ENCODE measurements at regions not wholly inside any gene's neighbourhood (a gene's known extent, or its start where the extent isn't known, plus 50 kb on each side); places are given as distances from the start of the nearest gene placed in this dataset.

DNA sequence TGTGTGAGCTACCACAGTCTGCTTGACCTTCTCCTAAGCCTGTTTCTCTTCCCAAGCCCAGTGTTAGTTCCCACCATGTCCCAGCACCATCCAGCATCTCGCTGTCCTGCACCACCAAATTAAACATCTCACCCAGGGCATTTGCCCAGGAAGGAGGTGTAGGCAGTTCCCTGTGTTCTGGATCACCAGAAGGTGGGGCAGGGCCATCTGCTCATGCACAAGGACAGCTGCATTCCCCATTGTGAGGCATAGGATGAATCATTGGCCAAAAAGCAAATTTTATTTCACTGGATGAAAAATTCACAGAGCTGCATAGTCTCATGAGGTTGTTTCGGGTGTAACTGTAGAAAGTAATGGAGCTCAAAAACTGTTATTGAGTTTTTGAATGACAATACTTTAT lies 89.5 kb upstream of the GRIA1 start:
- DNase-seq = no peak

DNA sequence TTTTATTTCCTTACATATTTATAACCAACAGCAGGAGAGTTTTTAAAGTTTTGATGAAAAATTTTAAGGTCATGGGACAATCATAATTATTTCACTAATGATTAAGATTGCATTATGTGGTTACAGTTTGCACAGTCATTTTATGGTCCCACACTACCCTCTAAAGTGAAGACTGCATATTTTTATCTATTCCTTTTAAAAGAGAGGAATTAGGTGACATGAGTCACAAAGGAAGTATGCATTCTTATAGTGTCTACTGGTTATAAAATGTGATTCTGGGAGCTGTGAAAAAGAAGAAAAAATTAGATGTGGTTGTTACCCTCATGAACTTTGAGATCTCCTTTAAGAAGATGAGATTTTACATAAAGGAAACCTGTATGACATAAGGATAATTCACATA lies 87.9 kb upstream of the GRIA1 start:
- DNase-seq = no peak

DNA sequence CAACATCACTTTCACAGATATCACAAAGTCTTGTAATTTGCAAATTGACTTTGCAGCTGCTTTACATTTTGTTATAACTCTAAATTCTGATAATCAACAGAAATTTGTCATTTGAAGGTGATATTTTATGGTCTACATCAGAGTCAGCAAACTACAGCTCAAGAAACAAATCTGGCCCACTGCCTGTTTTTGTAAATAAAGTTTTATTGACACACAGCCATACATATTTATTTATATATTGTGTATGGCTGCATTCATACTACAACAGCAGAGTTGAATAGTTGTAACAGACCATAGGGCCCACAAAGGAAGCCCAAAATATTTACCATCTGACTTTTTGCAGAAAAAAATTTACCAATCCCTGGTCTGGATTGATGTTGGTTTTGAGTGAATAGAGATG lies 87.0 kb upstream of the GRIA1 start:
- no peak for DNase-seq

DNA sequence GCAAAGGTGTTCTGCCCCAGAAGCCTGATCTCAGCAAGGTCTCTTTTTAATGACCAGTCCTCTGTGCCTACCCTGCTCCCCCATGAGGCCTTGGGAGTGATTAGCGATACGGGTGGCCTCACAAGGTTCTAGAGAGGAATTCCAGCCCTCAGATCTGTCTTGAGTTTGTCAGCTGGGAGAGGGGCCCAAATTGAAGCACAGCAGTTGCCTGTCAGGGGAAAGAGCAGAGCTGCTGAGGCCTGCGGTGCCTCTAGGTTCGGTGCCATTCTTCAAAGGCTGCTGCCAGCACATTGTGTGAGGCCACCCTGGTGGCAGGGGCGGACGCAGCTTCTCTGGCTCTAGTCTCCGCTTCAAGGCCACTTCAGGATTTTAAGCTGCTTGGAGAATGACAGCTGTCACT lies 85.7 kb upstream of the GRIA1 start:
- no peak for DNase-seq

DNA sequence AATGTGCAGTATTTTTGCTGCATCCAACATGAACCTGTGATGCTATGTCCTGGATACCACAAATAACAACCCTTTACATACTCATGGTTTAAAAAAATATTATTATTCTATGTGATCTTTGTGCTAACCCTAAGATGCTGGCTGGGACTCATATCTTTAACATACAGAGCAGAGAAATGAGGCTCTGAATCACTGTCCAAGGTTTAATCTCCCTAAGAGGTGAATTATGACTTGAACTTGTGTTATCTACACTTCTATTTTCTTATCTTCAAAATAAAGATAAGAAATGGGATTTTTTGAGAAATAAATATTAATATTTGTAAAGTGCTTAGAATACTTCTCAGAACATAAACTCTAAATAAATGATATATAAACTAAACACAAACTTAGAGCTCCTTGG lies 68.8 kb upstream of the GRIA1 start:
- DNase-seq = no peak

DNA sequence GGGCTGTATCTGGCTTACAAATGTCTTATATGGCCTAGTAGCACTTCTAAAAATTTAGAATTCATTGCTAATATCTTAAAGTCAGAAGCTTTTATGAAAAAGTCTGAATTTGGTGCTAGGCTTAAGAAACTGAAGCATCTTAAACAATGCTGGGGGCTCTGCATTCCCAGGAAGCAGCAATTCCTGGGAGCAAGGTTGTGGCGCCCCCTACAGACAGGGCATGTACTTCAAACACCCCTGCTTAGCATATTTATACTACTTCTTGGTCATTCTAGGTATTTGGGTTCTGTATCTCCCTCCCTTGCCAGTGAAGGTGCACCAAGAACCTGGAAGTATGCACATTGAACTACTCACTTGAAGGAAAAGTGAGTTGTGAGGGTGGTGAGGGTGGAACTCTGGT lies 64.6 kb upstream of the GRIA1 start:
- no peak for DNase-seq

DNA sequence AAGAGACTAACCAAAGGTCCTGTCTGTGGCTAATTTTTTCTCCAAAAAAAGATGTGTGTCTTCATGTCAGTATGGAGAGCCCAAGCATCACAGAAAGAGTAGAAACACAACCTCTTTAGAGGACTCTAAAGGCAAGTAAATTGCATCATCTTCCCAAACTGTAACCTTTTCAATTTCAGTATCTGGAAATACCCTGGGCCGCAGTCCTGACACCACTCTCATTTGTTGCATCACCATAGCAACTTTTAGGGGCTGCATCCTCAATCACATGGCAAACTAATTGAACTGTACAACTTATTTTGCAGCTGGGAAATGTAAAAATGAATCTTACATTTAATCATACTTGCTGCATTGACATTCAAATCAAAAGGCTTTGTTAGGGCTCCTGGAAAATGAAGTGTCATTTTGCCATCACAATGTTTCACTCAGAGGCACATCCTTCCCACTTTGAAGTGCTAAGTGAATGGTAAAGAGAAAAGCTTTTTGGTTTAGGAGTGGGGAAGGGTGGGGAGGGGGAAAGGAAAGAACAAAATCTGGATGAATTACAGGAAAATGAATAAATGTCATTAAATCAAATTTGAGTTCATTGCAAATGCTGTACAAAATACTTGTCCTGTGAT lies 60.6 kb upstream of the GRIA1 start:
- no peak for DNase-seq

DNA sequence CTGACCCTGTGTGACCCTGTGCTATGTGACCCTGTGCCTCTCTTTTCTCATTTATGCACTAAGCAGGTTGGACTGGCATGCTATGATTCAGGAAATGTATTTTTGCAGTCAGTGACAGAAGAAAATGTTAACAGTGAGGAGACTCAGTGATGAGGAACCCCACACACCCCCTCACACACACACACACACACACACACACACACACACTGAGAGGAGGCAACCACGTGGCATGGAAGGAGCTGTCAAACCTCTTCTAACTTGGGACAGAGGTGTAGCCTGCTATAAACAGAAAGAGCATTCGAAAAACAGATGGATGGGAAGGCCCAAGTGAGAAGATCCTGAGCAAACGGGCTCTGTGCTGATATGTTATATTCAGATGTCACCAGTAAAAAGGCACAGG lies 57.9 kb upstream of the GRIA1 start:
- DNase-seq = no peak

DNA sequence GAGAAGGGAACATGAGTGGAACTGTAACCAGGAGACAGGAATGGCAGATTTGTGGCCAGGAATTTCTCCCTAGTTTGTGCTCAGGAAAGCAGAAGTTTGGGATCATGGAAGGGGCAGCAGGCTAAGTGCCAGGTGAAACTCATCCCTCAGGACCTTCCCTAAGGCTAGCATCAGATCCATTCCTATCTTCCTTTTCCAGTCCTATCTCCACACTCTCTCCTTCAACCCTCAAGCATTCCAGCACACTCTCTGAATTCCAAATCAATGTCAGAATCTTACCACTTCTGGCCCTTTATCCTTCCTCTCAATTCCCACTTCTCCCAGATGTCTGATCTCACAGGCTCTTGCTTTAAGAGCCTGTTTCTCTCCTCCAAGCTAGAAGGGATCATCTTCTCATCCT lies 53.2 kb upstream of the GRIA1 start:
- DNase-seq = no peak

DNA sequence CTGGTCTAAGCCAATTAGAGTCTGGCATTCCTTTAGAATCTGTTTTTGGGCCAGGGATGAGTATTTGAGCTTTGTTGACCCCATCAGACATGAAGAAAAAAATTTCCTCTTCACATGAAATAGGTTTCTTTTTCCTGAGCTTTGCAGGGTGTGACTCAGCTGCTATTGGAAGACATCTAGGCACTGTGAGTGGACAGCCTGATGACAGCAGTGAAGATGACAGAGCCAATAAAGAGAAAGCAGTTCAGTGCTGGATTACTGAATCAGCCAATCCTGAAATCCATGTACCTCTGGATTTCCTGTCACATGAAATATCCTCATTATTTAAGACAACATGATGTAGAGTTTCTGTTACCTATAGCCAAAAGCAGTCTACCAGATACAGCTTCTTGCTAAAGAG lies 51.3 kb upstream of the GRIA1 start:
- no peak for DNase-seq
